ENCODE measurements at regions not wholly inside any gene's neighbourhood (a gene's known extent, or its start where the extent isn't known, plus 50 kb on each side); places are given as distances from the start of the nearest gene placed in this dataset.

- TF ChIP-seq ZNF274 (IDR thresholded peaks at IDR 0.05; ENCODE audit: low read depth, low read length): no peak
- TF ChIP-seq YY1 (IDR thresholded peaks at IDR 0.05; ENCODE audit: insufficient read depth, insufficient read length): no peak
- TF ChIP-seq SUZ12 (IDR thresholded peaks at IDR 0.05; ENCODE audit: extremely low read depth, insufficient read depth, insufficient read length): no peak
These were observed 267.9 kb upstream of the TSHZ3 start for GRCh38 chr19:31617010-31617585.
